Uterus (tissue), 3 donors: ENCODE measurements at regions not wholly inside any gene's neighbourhood (a gene's known extent, or its start where the extent isn't known, plus 50 kb on each side); places are given as distances from the start of the nearest gene placed in this dataset.

Source experiments
- DNase-seq, 2 donors: peaks; one replicate each; pipeline ENCODE4 v3.0.0-alpha.2; 2019 to 2020
- H3K27ac ChIP-seq, 2 donors: fragments of 200-600 bp; sonication (generic); 1 replicate in 1 of 2; 2 replicates in 1 of 2; pipeline ENCODE4 v1.5.1; 2016 to 2018
- H3K27me3 ChIP-seq, 2 donors: fragments of 200-600 bp; sonication (generic); one replicate each; pipeline ENCODE4 v1.5.1; 2018 to 2019; ENCODE audit warnings: control low read depth in 1 of 2
- H3K36me3 ChIP-seq, 2 donors: fragments of 200-600 bp; sonication (generic); one replicate each; pipeline ENCODE4 v1.5.1; 2019; ENCODE audit warnings: control low read depth in 1 of 2
- H3K4me1 ChIP-seq, 2 donors: fragments of 200-600 bp; sonication (generic); one replicate each; pipeline ENCODE4 v1.5.1; 2018 to 2019; ENCODE audit warnings: control low read depth in 1 of 2
- H3K4me3 ChIP-seq, 2 donors: fragments of 200-600 bp; sonication (generic); 1 replicate in 1 of 2; 2 replicates in 1 of 2; pipeline ENCODE4 v1.5.1; 2018 to 2019; ENCODE audit warnings: mild to moderate bottlenecking in 1 of 2
- H3K9me3 ChIP-seq, 2 donors: fragments of 200-600 bp; sonication (generic); one replicate each; pipeline ENCODE4 v1.5.1; 2019; ENCODE audit warnings: control low read depth in 1 of 2
- CTCF ChIP-seq, 4 experiments: fragments of 200-600 bp in 2 of 4; fragments of 450-650 bp in 2 of 4; sonication (generic) in 2 of 4; IDR thresholded peaks; one replicate each; pipeline ENCODE4 v1.5.1; 2016 to 2019; ENCODE audit warnings: antibody characterized with exemption in 4 of 4, mild to moderate bottlenecking in 2 of 4, moderate library complexity in 1 of 4
- POLR2A ChIP-seq, 2 donors: fragments of 450-650 bp; IDR thresholded peaks; one replicate each; pipeline ENCODE4 v1.6.1; 2016; ENCODE audit warnings: antibody characterized with exemption in 2 of 2, mild to moderate bottlenecking in 1 of 2, moderate library complexity in 1 of 2
- intact Hi-C: fragments of 100-400 bp; cut with DNase I; formaldehyde crosslinking; loops from one replicate; pipeline ENCODE4 v1.15.1; 2023; ENCODE audit warnings: low total_unique reads
- donor health status: DM: yes; HTN: yes; CAD: no.

GRCh38 chr2:194253528-194254259 is 1403.3 kb upstream of the SLC39A10 start:
- intact Hi-C loops = no loop called here
- no peak overlapping the region for H3K27ac ChIP-seq
- no peaks in the 10 kb centered on the region for H3K4me1 ChIP-seq
- H3K4me3 ChIP-seq = no peak overlapping the region
- H3K36me3 ChIP-seq = no peaks in the 10 kb centered on the region
- TF ChIP-seq CTCF (IDR thresholded peaks at IDR 0.05) = no peak
- no peak for TF ChIP-seq POLR2A (IDR thresholded peaks at IDR 0.05)
- H3K9me3 ChIP-seq = no peaks in the 10 kb centered on the region
- H3K27me3 ChIP-seq = no peaks in the 10 kb centered on the region
- no peak for DNase-seq

- TF ChIP-seq CTCF (IDR thresholded peaks at IDR 0.05) = no peak
- no peak for TF ChIP-seq POLR2A (IDR thresholded peaks at IDR 0.05)
- intact Hi-C loops = no loop called here
These were observed 1404.9 kb upstream of the SLC39A10 start for GRCh38 chr2:194252127-194252526.

GRCh38 chr2:194232600-194232999 is 1424.4 kb upstream of the SLC39A10 start:
- Histone ChIP-seq H3K27me3 (no peaks in the 10 kb centered on the region), H3K36me3 (no peaks in the 10 kb centered on the region), H3K9me3 (no peaks in the 10 kb centered on the region), H3K27ac (no peak overlapping the region), H3K4me1 (no peaks in the 10 kb centered on the region), H3K4me3 (no peak overlapping the region)
- TF ChIP-seq CTCF (IDR thresholded peaks at IDR 0.05) (no peak), POLR2A (IDR thresholded peaks at IDR 0.05) (no peak)
- intact Hi-C loops = no loop called here
- DNase-seq = no peak

More at GRCh38 chr2:194252127-194252526, 1404.9 kb upstream of the SLC39A10 start:
- H3K27me3 ChIP-seq = no peaks in the 10 kb centered on the region
- no peaks in the 10 kb centered on the region for H3K4me1 ChIP-seq
- no peaks in the 10 kb centered on the region for H3K36me3 ChIP-seq
- H3K9me3 ChIP-seq = no peaks in the 10 kb centered on the region
- no peak overlapping the region for H3K4me3 ChIP-seq
- no peak overlapping the region for H3K27ac ChIP-seq
- no peak for DNase-seq

- H3K36me3 ChIP-seq = no peaks in the 10 kb centered on the region
- intact Hi-C loops = no loop called here
- no peak for DNase-seq
- TF ChIP-seq CTCF (IDR thresholded peaks at IDR 0.05) (no peak), POLR2A (IDR thresholded peaks at IDR 0.05) (no peak)
- no peaks in the 10 kb centered on the region for H3K4me1 ChIP-seq
- no peak overlapping the region for H3K4me3 ChIP-seq
- H3K27me3 ChIP-seq = no peaks in the 10 kb centered on the region
- no peaks in the 10 kb centered on the region for H3K9me3 ChIP-seq
- no peak overlapping the region for H3K27ac ChIP-seq
These were observed 1433.8 kb upstream of the SLC39A10 start for GRCh38 chr2:194223218-194223617.

- Histone ChIP-seq H3K4me3 (no peak overlapping the region), H3K4me1 (no peaks in the 10 kb centered on the region), H3K36me3 (no peaks in the 10 kb centered on the region), H3K27me3 (no peaks in the 10 kb centered on the region), H3K9me3 (no peaks in the 10 kb centered on the region), H3K27ac (no peak overlapping the region)
- DNase-seq = no peak
- TF ChIP-seq POLR2A (IDR thresholded peaks at IDR 0.05) = no peak
- TF ChIP-seq CTCF (IDR thresholded peaks at IDR 0.05) = no peak
- intact Hi-C loops = no loop called here
These were observed 1442.8 kb upstream of the SLC39A10 start for GRCh38 chr2:194214192-194214591.
